DMS79 (cell line): ENCODE measurements at regions not wholly inside any gene's neighbourhood (a gene's known extent, or its start where the extent isn't known, plus 50 kb on each side); places are given as distances from the start of the nearest gene placed in this dataset.
"Not testable (repeated sequence)": the region's sequence is repeated elsewhere in the genome, so short reads cannot be mapped to it uniquely, and the experiment has no call there.

ENCODE experiments used
- DNase-seq: peaks from one replicate; lab custom pipeline; 2025; lab: John Stamatoyannopoulos, UW

- DNase-seq = no peak
These were observed 339.0 kb downstream of the RMST start for GRCh38 chr12:97801471-97802059.

GRCh38 chr12:97805146-97805545, 342.5 kb downstream of the RMST start:
- no peak for DNase-seq

GRCh38 chr12:97813301-97813700, 350.7 kb downstream of the RMST start:
- DNase-seq = no peak

GRCh38 chr12:97821806-97822205, 359.2 kb downstream of the RMST start:
- no peak for DNase-seq

- no peak for DNase-seq
These were observed 372.9 kb downstream of the RMST start for GRCh38 chr12:97835541-97835940.

DNA sequence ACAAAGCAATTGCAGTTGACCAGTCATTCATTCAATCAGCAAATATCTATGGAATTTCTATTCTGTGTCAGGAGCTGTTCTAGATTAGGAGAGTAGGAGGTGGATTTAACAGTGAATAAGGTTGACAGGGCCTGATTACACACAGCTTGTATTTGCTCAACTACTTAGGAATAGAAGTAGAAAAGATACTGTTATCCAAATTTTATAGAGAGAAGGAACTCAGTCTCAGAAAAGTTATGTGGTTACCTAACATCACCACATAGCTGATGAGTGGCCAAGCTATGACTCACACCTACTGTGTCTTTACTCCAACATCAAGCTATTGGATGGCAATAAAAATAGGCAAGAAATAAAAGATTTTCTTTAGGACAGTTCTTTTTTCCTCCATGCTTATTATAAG, 374.8 kb downstream of the RMST start:
- no peak for DNase-seq

DNA sequence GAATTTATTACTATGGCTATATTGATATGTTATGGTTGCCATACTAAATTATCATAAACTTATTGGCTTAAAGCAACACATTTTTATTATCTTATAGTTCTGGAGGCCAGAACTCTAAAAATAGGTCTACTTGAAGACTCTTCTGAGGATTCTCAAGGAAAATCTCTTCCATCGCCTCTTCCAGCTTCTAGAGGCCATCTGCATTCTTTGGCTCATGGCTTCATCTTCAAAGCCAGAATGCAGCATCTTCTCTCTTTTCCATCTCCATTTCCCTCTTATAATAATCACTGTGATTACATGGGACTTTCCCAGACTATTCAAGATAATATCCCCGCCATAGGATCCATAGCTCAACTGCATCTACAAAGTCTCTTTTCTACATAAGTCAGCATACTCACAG, 385.4 kb downstream of the RMST start:
- no peak for DNase-seq

- no peak for DNase-seq
These were observed 391.9 kb downstream of the RMST start for GRCh38 chr12:97854477-97854876.

GRCh38 chr12:97862072-97862471, 399.5 kb downstream of the RMST start:
- DNase-seq = no peak

- no peak for DNase-seq
These were observed 412.5 kb downstream of the RMST start for GRCh38 chr12:97875064-97875463.

GRCh38 chr12:97876780-97877179, 414.2 kb downstream of the RMST start:
- no peak for DNase-seq

DNA sequence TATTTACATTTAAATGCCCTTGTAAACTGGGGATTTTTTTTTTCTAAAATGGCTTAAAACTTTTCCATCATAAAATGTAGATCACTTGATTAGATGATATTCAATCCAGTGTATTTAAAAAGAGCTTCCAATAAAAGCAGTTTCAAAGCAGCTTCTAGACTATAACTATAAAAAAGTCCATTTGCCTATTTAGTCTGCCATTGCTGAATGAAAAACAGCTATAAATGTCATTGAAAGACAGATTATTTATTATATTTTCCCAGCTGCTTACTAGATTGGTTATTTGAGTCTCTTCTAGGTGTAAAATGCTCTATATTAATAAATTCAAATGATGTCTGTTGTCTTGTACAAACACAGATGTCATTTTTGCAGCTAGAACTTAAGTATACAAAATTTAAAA, 414.8 kb downstream of the RMST start:
- DNase-seq = no peak

GRCh38 chr12:97886511-97887176, 424.0 kb downstream of the RMST start:
- no peak for DNase-seq

DNA sequence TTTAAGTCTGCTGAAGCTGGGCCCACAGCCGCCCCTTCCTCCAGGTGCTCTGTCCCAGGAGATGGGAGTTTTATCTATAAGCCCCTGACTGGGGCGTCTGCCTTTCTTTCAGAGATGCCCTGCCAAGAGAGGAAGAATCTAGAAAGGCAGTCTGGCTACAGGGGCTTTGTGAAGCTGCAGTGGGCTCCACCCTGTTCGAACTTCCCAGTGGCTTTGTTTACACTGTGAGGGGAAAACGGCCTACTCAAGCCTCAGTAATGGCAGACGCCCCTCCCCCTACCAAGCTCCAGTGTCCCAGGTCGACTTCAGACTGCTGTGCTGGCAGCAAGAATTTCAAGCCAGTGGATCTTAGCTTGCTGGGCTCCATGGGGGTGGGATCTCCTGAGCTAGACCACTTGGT, 435.3 kb downstream of the RMST start:
- DNase-seq = not testable (repeated sequence)

DNA sequence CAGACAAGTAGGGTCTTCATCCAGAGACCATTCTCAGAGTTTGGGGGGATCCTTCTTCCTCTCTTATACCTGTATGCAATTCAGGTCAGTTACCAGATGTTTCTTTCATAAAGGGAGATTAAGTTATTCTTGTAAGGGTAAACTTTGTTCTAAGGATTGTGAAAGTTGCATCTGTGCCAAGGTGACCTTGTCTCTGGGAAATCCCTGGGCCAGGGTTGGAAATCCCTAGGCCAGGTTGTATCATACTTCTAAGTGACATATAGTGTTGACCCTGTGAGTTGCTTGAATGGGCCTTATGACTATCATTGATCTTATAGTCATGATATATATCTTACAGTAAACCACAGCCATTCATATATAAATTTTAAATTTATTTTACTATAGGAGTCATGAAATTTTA, 436.9 kb downstream of the RMST start:
- DNase-seq = no peak

DNA sequence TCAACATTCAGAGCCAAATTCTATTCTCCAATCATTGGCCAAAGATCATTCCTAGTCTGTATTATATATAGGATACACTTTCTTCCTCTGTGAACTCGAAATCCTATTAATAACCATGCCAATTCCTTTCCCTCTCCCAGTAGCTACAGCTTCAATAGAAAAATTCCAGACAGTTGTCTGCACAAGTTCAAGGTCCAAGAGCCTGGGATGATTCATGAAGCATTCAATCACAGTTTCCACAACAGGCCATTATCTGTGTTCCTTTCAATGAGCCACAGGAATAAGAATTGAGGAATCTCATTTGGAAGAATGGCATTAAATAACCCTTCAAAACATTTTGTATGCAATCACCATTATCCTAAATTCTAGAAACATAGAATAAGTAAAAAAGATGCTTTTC, 437.4 kb downstream of the RMST start:
- no peak for DNase-seq

- no peak for DNase-seq
These were observed 440.8 kb downstream of the RMST start for GRCh38 chr12:97903356-97903755.

DNA sequence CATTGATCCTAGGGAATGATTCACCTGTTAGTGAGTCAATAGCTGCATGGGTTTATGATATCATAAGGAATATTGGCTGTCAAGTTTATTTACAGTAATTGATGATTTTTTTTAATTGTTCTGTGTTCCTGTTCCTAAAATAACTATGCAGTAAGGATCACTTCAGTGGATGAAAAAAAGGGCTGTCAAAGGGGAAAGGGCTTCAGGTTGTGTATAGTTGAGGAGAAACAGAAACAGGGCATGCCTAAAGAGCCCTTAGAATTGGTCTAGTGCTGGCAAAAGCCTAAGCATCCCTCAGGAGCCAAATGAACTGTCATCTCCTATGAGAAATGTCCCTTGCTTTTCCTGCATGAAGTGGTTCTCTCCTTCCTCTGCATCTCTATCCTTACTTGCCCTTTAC, 444.9 kb downstream of the RMST start:
- no peak for DNase-seq

- no peak for DNase-seq
These were observed 448.0 kb downstream of the RMST start for GRCh38 chr12:97910559-97910958.

DNA sequence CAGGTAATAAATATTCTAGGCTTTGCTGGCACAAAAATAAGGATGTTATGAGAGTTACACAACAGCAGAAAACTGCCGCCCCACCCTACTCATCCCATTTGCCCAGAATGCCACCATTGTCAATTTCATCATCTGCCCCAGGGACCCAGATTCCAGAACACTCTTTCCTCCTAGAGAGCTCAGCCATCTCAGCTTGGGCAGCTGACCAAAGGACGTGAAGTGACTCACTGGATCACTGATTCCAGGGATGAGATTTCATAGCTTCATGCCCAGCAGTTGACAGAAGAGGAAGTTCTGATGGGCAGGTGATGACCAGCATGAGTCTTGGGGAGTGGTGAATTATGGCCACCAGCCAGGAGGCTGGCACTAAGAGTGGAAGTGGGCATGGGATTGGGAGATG, 450.3 kb downstream of the RMST start:
- DNase-seq = no peak

GRCh38 chr12:97921979-97922722, 459.5 kb downstream of the RMST start:
- DNase-seq = no peak

GRCh38 chr12:97923546-97923945, 460.9 kb downstream of the RMST start:
- no peak for DNase-seq

DNA sequence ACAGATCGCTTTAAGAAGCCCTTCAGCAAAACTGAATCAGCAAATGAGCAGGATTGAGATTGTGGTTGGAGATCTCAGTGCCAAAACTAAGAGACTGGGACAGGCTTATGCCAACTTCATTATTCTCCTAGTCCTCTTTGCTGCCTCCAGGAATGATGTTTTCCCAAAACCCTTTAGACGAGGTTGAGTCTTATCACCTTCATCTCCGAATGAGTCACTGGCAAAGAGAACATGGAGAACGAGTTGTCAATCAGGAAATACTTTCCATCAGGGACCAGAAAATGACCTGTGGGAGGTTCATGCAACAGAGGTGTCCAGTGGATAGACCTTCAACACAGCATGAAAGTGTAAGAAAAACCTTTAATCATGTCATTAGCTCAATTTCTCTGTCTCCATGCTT, 461.5 kb downstream of the RMST start:
- no peak for DNase-seq

DNA sequence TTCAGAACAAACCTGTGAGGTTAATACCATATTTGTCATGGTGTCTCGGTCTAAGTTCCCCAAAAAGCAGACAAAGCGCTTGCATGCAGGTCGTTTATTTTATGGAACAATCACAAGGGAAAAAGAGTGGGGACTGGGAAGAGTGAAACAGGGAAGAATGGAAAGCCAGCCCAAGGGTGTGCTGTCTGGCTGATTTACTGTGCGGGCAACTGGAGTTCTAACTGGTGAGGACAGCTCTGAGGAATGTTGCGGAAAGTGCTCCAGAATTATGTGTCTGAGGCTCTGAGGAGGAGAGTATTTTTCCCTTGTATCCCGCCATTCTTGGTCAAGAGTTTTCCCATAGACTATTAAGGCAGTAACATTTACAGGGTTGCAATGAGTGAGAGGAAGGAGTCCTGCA, 465.4 kb downstream of the RMST start:
- DNase-seq = no peak
